B cell (primary cell): ENCODE measurements at regions not wholly inside any gene's neighbourhood (a gene's known extent, or its start where the extent isn't known, plus 50 kb on each side); places are given as distances from the start of the nearest gene placed in this dataset.
"Not testable (repeated sequence)": the region's sequence is repeated elsewhere in the genome, so short reads cannot be mapped to it uniquely, and the experiment has no call there.

Experiments used
- ATAC-seq: fragments of 200-7000 bp; cut with Tn5 transposase; one replicate; pipeline ENCODE4 v1.10.0; 2021; ENCODE audit warnings: low read depth, mild to moderate bottlenecking, moderate number of reproducible peaks, moderate library complexity
- CTCF ChIA-PET: fragments of 350-600 bp; sonication (Branson Sonifier 250); formaldehyde crosslinking; loops from one replicate; lab custom pipeline; 2021; ENCODE audit warnings: antibody characterized with exemption, inconsistent platforms; lab: Charles Lee
- POLR2A ChIA-PET: fragments of 350-600 bp; sonication (Branson Sonifier 250); formaldehyde crosslinking; loops from one replicate; lab custom pipeline; 2021; ENCODE audit warnings: antibody characterized with exemption; lab: Charles Lee
- DNase-seq: peaks from one replicate; pipeline ENCODE4 v3.0.0; 2013
- H2AFZ ChIP-seq: 2 replicates; pipeline ENCODE4 v1.6.1; 2012; ENCODE audit warnings: mild to moderate bottlenecking, low read depth, low read length; ENCODE audit not compliant: insufficient read depth, poor library complexity, severe bottlenecking
- H3K27ac ChIP-seq, 2 donors: 1 replicate in 1 of 2; 2 replicates in 1 of 2; pipeline ENCODE4 v1.5.1; 2012 to 2013; ENCODE audit warnings: low read length in 2 of 2, mild to moderate bottlenecking in 2 of 2, moderate library complexity in 1 of 2
- H3K27me3 ChIP-seq, 4 experiments: fragments of 200-600 bp in 1 of 4; sonication (generic) in 1 of 4; replicated peaks in 1 of 4; 1 replicate in 2 of 4; 2 replicates in 2 of 4; pipeline versions ENCODE4 v1.6.1 to v1.7.0; 2013 to 2016; ENCODE audit warnings: low read length in 3 of 4, mild to moderate bottlenecking in 2 of 4, mixed read lengths in 1 of 4, moderate library complexity in 1 of 4; ENCODE audit not compliant: insufficient read depth in 4 of 4, control insufficient read depth in 3 of 4; ENCODE audit errors: control extremely low read depth in 1 of 4
- H3K36me3 ChIP-seq, 2 experiments: replicated peaks in 1 of 2; 1 replicate in 1 of 2; 2 replicates in 1 of 2; pipeline versions ENCODE4 v1.6.1 to v1.7.1; 2013; ENCODE audit warnings: low read length in 1 of 2; ENCODE audit not compliant: insufficient read depth in 2 of 2, control insufficient read depth in 1 of 2; ENCODE audit errors: control extremely low read depth in 1 of 2, extremely low read depth in 1 of 2
- H3K4me1 ChIP-seq, 2 donors: fragments of 200-600 bp in 1 of 2; sonication (generic) in 1 of 2; 1 replicate in 1 of 2; 2 replicates in 1 of 2; pipeline versions ENCODE4 v1.5.1 to v1.6.1; 2013 to 2017; ENCODE audit warnings: low read length in 2 of 2; ENCODE audit not compliant: control insufficient read depth in 2 of 2, insufficient read depth in 2 of 2
- H3K4me2 ChIP-seq: replicated peaks from 2 replicates; pipeline ENCODE3; 2012; ENCODE audit warnings: mild to moderate bottlenecking, low read depth, low read length; ENCODE audit not compliant: poor library complexity, severe bottlenecking
- H3K4me3 ChIP-seq, 5 experiments: fragments of 200-600 bp in 1 of 5; sonication (generic) in 1 of 5; 1 replicate in 3 of 5; 2 replicates in 2 of 5; pipeline versions ENCODE4 v1.5.1 to v1.7.0; 2011 to 2016; ENCODE audit warnings: low read length in 4 of 5, mild to moderate bottlenecking in 4 of 5, low read depth in 2 of 5, control low read depth in 1 of 5, moderate library complexity in 1 of 5; ENCODE audit not compliant: insufficient read depth in 1 of 5; ENCODE audit errors: control extremely low read depth in 1 of 5, extremely low read depth in 1 of 5
- H3K79me2 ChIP-seq: fragments of 200-600 bp; sonication (generic); one replicate; pipeline ENCODE4 v1.6.0; 2016; ENCODE audit warnings: low read length; ENCODE audit not compliant: control insufficient read depth, insufficient read depth
- H3K9ac ChIP-seq: fragments of 200-600 bp; sonication (generic); 2 replicates; pipeline ENCODE4 v1.6.1; 2017; ENCODE audit warnings: mild to moderate bottlenecking, low read length, moderate library complexity
- H3K9me3 ChIP-seq, 3 donors: one replicate each; pipeline versions ENCODE4 v1.6.1 to v1.7.1; 2013; ENCODE audit warnings: low read length in 2 of 3; ENCODE audit not compliant: control insufficient read depth in 2 of 3, insufficient read depth in 1 of 3; ENCODE audit errors: control extremely low read depth in 1 of 3
- H4K20me1 ChIP-seq: 2 replicates; pipeline ENCODE4 v1.6.0; 2012; ENCODE audit warnings: mild to moderate bottlenecking, low read length; ENCODE audit not compliant: insufficient read depth, control insufficient read depth, poor library complexity, severe bottlenecking
- H3K27ac Mint-ChIP-seq: one replicate; pipeline ENCODE4 v1.8.0; 2021; ENCODE audit warnings: mixed read lengths
- H3K27me3 Mint-ChIP-seq: one replicate; pipeline ENCODE4 v1.8.0; 2021; ENCODE audit warnings: mixed read lengths
- H3K4me1 Mint-ChIP-seq: one replicate; pipeline ENCODE4 v1.8.0; 2021; ENCODE audit warnings: mixed read lengths
- H3K4me3 Mint-ChIP-seq: one replicate; pipeline ENCODE4 v1.8.0; 2021; ENCODE audit warnings: mixed read lengths
- H3K9me3 Mint-ChIP-seq: one replicate; pipeline ENCODE4 v1.8.0; 2022; ENCODE audit warnings: mixed read lengths; ENCODE audit not compliant: insufficient read depth
- WGBS: methylation state at CpG from one replicate; pipeline ENCODE4 v1.1.5; 2013; ENCODE audit warnings: missing lambda C conversion rate; ENCODE audit not compliant: insufficient coverage; 5-methylcytosine and 5-hydroxymethylcytosine counted together
- intact Hi-C: fragments of 100-400 bp; cut with micrococcal nuclease; formaldehyde crosslinking; loops from one replicate; pipeline ENCODE4 v1.10.0; 2022

DNA sequence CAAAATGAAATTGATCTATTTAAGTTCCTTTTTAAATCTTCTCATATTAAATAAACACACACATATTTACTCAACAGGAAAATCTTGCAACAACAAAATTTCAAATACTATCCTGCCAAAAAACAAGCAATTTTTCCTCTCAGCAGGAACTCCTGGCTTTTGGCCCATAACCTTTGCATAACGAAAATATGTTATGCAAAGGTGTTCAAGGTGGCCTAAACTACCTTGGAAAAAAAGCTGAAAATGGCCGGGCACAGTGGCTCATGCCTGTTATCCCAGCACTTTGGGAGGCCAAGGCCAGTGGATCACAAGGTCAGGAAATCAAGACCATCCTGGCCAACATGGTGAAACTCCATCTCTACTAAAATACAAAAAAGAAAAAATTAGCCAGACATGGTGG, 424.3 kb upstream of the ZNF337 start:
- H3K4me3 Mint-ChIP-seq, H3K4me3 ChIP-seq, H2AFZ ChIP-seq, H3K4me2 ChIP-seq, H3K9ac ChIP-seq, H3K4me1 ChIP-seq, POLR2A ChIA-PET, intact Hi-C loops, H3K9me3 ChIP-seq, H3K36me3 ChIP-seq, DNase-seq, ATAC-seq, H3K9me3 Mint-ChIP-seq, H4K20me1 ChIP-seq, H3K27ac ChIP-seq, H3K79me2 ChIP-seq, H3K27ac Mint-ChIP-seq, H3K27me3 ChIP-seq, H3K27me3 Mint-ChIP-seq, H3K4me1 Mint-ChIP-seq: not testable (repeated sequence)
- CTCF ChIA-PET: interaction anchor here (0.7 kb wide), 1 partner anchor 601 kb away, joined by 3 read pairs; no protein-coding TSS in a partner anchor
- WGBS: 75% methylated on average over 2 of the region's 2 CpGs

DNA sequence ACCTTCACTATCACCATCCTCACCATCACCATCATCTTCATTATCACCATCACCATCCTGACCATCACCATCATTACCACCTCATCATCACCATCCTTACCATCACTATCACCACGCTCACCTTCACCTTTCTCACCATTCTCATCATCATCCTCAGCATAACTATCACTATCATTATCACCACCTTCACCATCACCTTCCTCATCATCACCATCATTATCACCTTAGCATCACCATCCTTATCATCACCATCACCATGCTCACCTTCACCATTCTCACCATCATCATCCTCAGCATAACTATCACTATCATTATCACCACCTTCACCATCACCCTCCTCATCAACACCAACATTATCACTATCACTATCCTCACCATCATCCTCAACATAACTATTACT, 397.8 kb upstream of the ZNF337 start:
- H3K4me2 ChIP-seq, H3K9ac ChIP-seq, H3K9me3 Mint-ChIP-seq, ATAC-seq, H3K4me1 Mint-ChIP-seq, H3K27ac Mint-ChIP-seq, H3K27ac ChIP-seq, DNase-seq, H3K27me3 Mint-ChIP-seq, H3K4me3 ChIP-seq, POLR2A ChIA-PET, H3K9me3 ChIP-seq, H3K27me3 ChIP-seq, intact Hi-C loops, H3K36me3 ChIP-seq, H4K20me1 ChIP-seq, H3K4me3 Mint-ChIP-seq, CTCF ChIA-PET, H3K4me1 ChIP-seq, H2AFZ ChIP-seq, H3K79me2 ChIP-seq: not testable (repeated sequence)
- WGBS: 76% methylated on average over 1 of the region's 1 CpG

DNA sequence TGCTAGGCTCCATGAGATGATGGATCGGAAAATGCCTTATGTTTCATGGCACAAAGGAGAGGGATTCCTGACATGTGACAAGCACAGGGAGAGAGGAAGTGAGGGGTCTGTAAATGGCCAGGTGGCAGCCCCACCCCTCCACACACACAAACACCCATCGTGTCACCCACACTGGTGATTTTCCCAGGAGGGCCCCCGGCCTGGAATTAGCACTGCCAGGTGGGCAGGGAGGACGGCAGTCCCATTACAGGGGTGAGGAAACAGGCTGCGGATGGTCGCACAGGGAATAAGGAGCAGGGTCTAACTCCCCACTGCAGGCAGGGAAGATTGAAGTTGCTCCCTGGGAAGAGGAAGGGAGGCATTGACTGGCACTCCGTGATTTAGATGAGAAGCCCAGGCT, 395.3 kb upstream of the ZNF337 start:
- H3K27me3 ChIP-seq, H3K4me1 ChIP-seq, H3K27ac ChIP-seq, ATAC-seq, H2AFZ ChIP-seq, H4K20me1 ChIP-seq, DNase-seq, H3K4me2 ChIP-seq, H3K9me3 ChIP-seq, H3K9me3 Mint-ChIP-seq, H3K36me3 ChIP-seq, H3K9ac ChIP-seq, H3K4me1 Mint-ChIP-seq, intact Hi-C loops, H3K79me2 ChIP-seq, H3K4me3 ChIP-seq, H3K27ac Mint-ChIP-seq, POLR2A ChIA-PET, H3K4me3 Mint-ChIP-seq, H3K27me3 Mint-ChIP-seq, CTCF ChIA-PET: not testable (repeated sequence)
- 77% methylated on average over 5 of the region's 7 CpGs for WGBS

DNA sequence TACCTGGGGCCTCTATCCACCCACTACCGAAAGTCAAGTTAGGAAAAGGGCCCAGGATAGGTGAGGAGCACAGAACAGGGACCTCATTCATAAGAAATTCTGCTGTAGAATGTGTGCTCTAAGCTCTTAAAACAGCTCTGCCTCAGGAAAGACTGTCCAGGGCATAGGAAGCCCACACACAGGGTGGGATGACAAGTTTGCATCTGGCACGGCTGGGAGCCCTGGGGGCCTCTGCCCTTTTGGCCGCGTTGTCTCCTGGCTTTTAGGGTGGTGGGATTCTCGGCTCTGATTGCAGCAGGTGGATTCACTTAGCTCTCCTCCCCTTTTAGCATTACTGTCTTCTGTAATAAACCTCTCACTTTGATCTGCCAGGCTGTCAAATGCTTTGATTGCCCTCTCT, 389.5 kb upstream of the ZNF337 start:
- H3K9me3 Mint-ChIP-seq, H3K4me1 ChIP-seq, H4K20me1 ChIP-seq, H3K27ac ChIP-seq, H3K9ac ChIP-seq, H3K4me3 Mint-ChIP-seq, H3K27ac Mint-ChIP-seq, H2AFZ ChIP-seq, ATAC-seq, POLR2A ChIA-PET, H3K4me3 ChIP-seq, H3K27me3 ChIP-seq, intact Hi-C loops, H3K4me2 ChIP-seq, DNase-seq, H3K79me2 ChIP-seq, H3K9me3 ChIP-seq, H3K27me3 Mint-ChIP-seq, CTCF ChIA-PET, H3K36me3 ChIP-seq, H3K4me1 Mint-ChIP-seq: not testable (repeated sequence)
- no CpG with 5 or more reads among the region's 5 CpGs for WGBS
